ENCODE measurements at regions not wholly inside any gene's neighbourhood (a gene's known extent, or its start where the extent isn't known, plus 50 kb on each side); places are given as distances from the start of the nearest gene placed in this dataset.

GRCh38 chr3:107106316-107106715 is 270.9 kb upstream of the CCDC54 start:
- TF ChIP-seq EZH2phosphoT487 (IDR thresholded peaks at IDR 0.05; ENCODE audit: unreplicated experiment) (no peak), CTCF (conservative IDR thresholded peaks at IDR 0.05; ENCODE audit: low read depth in 2 of 2) (no peak), REST (IDR thresholded peaks at IDR 0.05; ENCODE audit: unreplicated experiment) (no peak), POLR2AphosphoS5 (IDR thresholded peaks at IDR 0.05; ENCODE audit: low read depth) (no peak), EZH2 (IDR thresholded peaks at IDR 0.05; ENCODE audit: low read depth, unreplicated experiment) (no peak), ETS1 (IDR thresholded peaks at IDR 0.05) (no peak), NANOG (IDR thresholded peaks at IDR 0.05; ENCODE audit: borderline replicate concordance) (no peak), CREB1 (CRISPR knock-in tag; IDR thresholded peaks at IDR 0.05; ENCODE audit: low read depth) (no peak), JUNB (IDR thresholded peaks at IDR 0.05; ENCODE audit: unreplicated experiment) (no peak)

Measured in GM23338 (cell line).